ENCODE measurements at regions not wholly inside any gene's neighbourhood (a gene's known extent, or its start where the extent isn't known, plus 50 kb on each side); places are given as distances from the start of the nearest gene placed in this dataset.

DNA sequence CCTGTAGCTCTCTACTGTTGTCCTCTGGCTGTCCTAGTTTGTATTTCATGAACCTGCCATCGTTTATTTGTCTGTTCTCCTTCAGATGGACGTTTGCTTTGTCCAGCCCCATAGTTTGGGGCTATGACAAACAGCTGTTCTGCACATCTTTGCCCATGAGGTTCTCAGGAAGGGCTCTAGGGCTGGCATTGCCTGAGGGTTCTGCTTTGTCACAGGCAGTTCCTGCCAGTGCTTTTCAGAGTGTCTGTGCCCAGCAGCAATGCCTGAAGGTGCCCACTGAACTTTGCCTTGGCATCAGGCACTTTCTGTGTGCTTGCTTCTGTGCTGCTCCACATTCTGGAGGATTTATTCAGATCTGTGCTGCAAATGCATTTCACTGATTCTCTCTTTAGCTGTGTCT, 361.3 kb downstream of the TMEM121 start:
- Histone ChIP-seq H3K27ac (ENCODE audit: low read depth in 1 of 2, low read length in 2 of 2) (no peak overlapping the region), H3K9ac (ENCODE audit: low read depth in 1 of 2, low read length in 2 of 2) (no peak overlapping the region), H3K9me3 (ENCODE audit: control insufficient read depth in 4 of 4, low read length in 3 of 4) (no peaks in the 10 kb centered on the region), H3K36me3 (ENCODE audit: control insufficient read depth in 4 of 4, insufficient read depth in 3 of 4, low read depth in 1 of 4, low read length in 3 of 4) (no peaks in the 10 kb centered on the region), H3K27me3 (ENCODE audit: control insufficient read depth in 4 of 4, insufficient read depth in 4 of 4, low read length in 3 of 4) (no peaks in the 10 kb centered on the region), H3K4me3 (ENCODE audit: low read depth in 1 of 3, low read length in 3 of 3) (no peak overlapping the region), H3K4me1 (ENCODE audit: control insufficient read depth in 4 of 4, insufficient read depth in 4 of 4, low read length in 3 of 4) (no peaks in the 10 kb centered on the region)
- TF ChIP-seq EGR1 (IDR thresholded peaks at IDR 0.05; ENCODE audit: low read depth in 2 of 2) (no peak), FOXA1 (IDR thresholded peaks at IDR 0.05) (no peak), TAF1 (conservative IDR thresholded peaks at IDR 0.05) (no peak)
- TF ChIP-seq, protein P1, sequence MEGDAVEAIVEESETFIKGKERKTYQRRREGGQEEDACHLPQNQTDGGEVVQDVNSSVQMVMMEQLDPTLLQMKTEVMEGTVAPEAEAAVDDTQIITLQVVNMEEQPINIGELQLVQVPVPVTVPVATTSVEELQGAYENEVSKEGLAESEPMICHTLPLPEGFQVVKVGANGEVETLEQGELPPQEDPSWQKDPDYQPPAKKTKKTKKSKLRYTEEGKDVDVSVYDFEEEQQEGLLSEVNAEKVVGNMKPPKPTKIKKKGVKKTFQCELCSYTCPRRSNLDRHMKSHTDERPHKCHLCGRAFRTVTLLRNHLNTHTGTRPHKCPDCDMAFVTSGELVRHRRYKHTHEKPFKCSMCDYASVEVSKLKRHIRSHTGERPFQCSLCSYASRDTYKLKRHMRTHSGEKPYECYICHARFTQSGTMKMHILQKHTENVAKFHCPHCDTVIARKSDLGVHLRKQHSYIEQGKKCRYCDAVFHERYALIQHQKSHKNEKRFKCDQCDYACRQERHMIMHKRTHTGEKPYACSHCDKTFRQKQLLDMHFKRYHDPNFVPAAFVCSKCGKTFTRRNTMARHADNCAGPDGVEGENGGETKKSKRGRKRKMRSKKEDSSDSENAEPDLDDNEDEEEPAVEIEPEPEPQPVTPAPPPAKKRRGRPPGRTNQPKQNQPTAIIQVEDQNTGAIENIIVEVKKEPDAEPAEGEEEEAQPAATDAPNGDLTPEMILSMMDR (IDR thresholded peaks at IDR 0.05; ENCODE audit: low read depth, low read length, missing input control): no peak
- no peak for DNase-seq (ENCODE audit: low spot score)
- 19% methylated on average over 2 of the region's 2 CpGs for WGBS

DNA sequence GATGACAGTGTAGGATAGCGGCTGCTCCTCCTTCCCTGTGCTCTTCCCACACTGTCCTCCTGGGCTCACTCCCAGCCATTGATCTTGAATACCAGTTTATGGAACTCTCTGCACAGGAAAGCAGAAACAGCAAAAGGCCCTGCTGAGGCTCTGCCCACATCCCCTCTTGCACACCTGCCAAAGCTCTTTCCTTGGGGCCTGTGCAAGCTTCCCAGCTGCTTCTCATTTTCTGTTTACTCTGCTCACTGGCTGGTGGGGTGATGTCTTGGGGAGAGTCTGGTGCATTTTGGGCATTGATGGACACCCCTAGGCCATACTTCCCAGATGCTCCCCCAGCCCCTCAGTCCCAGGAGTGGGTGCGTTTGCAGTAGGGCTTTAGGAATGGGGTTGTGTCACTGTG, 361.8 kb downstream of the TMEM121 start:
- Histone ChIP-seq H3K9me3 (ENCODE audit: control insufficient read depth in 4 of 4, low read length in 3 of 4) (no peaks in the 10 kb centered on the region), H3K4me1 (ENCODE audit: control insufficient read depth in 4 of 4, insufficient read depth in 4 of 4, low read length in 3 of 4) (no peaks in the 10 kb centered on the region), H3K36me3 (ENCODE audit: control insufficient read depth in 4 of 4, insufficient read depth in 3 of 4, low read depth in 1 of 4, low read length in 3 of 4) (no peaks in the 10 kb centered on the region), H3K9ac (ENCODE audit: low read depth in 1 of 2, low read length in 2 of 2) (no peak overlapping the region), H3K27me3 (ENCODE audit: control insufficient read depth in 4 of 4, insufficient read depth in 4 of 4, low read length in 3 of 4) (no peaks in the 10 kb centered on the region), H3K27ac (ENCODE audit: low read depth in 1 of 2, low read length in 2 of 2) (no peak overlapping the region), H3K4me3 (ENCODE audit: low read depth in 1 of 3, low read length in 3 of 3) (no peak overlapping the region)
- TF ChIP-seq TAF1 (conservative IDR thresholded peaks at IDR 0.05): no peak
- no peak for TF ChIP-seq RAD21 (IDR thresholded peaks at IDR 0.05)
- TF ChIP-seq FOXA1 (IDR thresholded peaks at IDR 0.05): no peak
- DNase-seq (ENCODE audit: low spot score): no peak
- WGBS: 66% methylated on average over 2 of the region's 2 CpGs

DNA sequence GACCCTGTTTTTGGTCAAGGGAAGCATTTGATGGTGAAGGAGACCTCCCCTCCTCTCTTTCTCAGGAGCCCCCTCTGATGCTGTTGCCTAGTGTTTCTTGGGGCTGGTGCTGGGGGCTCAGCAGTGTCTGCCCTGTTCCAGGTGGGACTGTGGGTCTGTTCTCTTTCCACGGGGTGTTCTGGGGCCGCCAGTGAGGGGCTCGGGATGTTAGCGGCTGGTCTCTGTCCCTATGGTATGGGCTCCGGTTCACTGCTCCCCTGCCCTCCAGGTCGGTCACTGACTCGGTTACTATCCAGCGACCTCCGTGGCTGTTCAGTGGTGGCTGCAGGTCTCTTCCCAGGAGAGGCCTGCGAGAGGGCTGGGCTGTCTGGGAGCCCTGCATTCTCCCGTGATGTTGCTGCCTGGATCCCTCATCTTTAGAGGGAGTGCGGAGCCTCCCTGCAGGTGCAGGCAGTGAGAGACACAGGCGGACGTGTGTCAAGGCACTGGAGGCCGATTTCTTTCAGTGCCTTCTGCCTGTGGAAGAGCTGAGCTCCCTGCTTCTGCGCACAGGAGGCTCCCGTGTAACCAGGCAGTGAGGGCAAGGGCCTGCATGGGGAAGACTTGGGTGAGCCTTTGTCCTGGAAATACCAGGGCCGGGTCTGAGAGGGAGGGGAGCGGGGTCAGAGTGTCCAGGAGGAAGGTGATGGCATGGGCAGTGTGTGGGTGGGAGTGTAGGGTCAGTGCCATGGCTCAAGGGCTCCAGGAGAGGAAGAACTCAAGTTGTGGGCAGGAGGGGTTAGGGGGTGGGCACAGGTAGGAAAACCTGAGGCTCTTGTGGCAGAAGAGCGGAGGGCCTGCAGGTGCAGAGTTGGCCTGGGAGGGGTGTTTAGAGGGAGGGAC, 362.6 kb downstream of the TMEM121 start:
- WGBS: 72% methylated on average over 20 of the region's 20 CpGs
- Histone ChIP-seq H3K27ac (ENCODE audit: low read depth in 1 of 2, low read length in 2 of 2) (no peak overlapping the region), H3K9ac (ENCODE audit: low read depth in 1 of 2, low read length in 2 of 2) (no peak overlapping the region), H3K4me1 (ENCODE audit: control insufficient read depth in 4 of 4, insufficient read depth in 4 of 4, low read length in 3 of 4) (no peaks in the 10 kb centered on the region), H3K36me3 (ENCODE audit: control insufficient read depth in 4 of 4, insufficient read depth in 3 of 4, low read depth in 1 of 4, low read length in 3 of 4) (no peaks in the 10 kb centered on the region), H3K4me3 (ENCODE audit: low read depth in 1 of 3, low read length in 3 of 3) (no peak overlapping the region), H3K27me3 (ENCODE audit: control insufficient read depth in 4 of 4, insufficient read depth in 4 of 4, low read length in 3 of 4) (no peaks in the 10 kb centered on the region), H3K9me3 (ENCODE audit: control insufficient read depth in 4 of 4, low read length in 3 of 4) (no peaks in the 10 kb centered on the region)
- no peak for DNase-seq (ENCODE audit: low spot score)
- no peak for TF ChIP-seq FOXA1 (IDR thresholded peaks at IDR 0.05)
- TF ChIP-seq, protein P2, sequence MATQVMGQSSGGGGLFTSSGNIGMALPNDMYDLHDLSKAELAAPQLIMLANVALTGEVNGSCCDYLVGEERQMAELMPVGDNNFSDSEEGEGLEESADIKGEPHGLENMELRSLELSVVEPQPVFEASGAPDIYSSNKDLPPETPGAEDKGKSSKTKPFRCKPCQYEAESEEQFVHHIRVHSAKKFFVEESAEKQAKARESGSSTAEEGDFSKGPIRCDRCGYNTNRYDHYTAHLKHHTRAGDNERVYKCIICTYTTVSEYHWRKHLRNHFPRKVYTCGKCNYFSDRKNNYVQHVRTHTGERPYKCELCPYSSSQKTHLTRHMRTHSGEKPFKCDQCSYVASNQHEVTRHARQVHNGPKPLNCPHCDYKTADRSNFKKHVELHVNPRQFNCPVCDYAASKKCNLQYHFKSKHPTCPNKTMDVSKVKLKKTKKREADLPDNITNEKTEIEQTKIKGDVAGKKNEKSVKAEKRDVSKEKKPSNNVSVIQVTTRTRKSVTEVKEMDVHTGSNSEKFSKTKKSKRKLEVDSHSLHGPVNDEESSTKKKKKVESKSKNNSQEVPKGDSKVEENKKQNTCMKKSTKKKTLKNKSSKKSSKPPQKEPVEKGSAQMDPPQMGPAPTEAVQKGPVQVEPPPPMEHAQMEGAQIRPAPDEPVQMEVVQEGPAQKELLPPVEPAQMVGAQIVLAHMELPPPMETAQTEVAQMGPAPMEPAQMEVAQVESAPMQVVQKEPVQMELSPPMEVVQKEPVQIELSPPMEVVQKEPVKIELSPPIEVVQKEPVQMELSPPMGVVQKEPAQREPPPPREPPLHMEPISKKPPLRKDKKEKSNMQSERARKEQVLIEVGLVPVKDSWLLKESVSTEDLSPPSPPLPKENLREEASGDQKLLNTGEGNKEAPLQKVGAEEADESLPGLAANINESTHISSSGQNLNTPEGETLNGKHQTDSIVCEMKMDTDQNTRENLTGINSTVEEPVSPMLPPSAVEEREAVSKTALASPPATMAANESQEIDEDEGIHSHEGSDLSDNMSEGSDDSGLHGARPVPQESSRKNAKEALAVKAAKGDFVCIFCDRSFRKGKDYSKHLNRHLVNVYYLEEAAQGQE (IDR thresholded peaks at IDR 0.05): no peak
- TF ChIP-seq, protein P1 (IDR thresholded peaks at IDR 0.05; ENCODE audit: low read depth, low read length, missing input control): no peak
- TF ChIP-seq GABPA (IDR thresholded peaks at IDR 0.05 in 1 of 2, conservative IDR thresholded peaks at IDR 0.05 in 1 of 2): no peak
- no peak for TF ChIP-seq NR2F2 (IDR thresholded peaks at IDR 0.05)
- TF ChIP-seq, protein P3, sequence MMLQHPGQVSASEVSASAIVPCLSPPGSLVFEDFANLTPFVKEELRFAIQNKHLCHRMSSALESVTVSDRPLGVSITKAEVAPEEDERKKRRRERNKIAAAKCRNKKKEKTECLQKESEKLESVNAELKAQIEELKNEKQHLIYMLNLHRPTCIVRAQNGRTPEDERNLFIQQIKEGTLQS (IDR thresholded peaks at IDR 0.05): no peak
- TF ChIP-seq RXRA (IDR thresholded peaks at IDR 0.05): no peak
- TF ChIP-seq, protein P4, sequence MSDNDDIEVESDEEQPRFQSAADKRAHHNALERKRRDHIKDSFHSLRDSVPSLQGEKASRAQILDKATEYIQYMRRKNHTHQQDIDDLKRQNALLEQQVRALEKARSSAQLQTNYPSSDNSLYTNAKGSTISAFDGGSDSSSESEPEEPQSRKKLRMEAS (IDR thresholded peaks at IDR 0.05): no peak
- no peak for TF ChIP-seq FOXA2 (IDR thresholded peaks at IDR 0.05)
- TF ChIP-seq JUND (IDR thresholded peaks at IDR 0.05): no peak
- TF ChIP-seq HNF4A (conservative IDR thresholded peaks at IDR 0.05): no peak
- no peak for TF ChIP-seq EGR1 (IDR thresholded peaks at IDR 0.05; ENCODE audit: low read depth in 2 of 2)
- no peak for TF ChIP-seq SP1 (IDR thresholded peaks at IDR 0.05)
- no peak for TF ChIP-seq HNF4G (IDR thresholded peaks at IDR 0.05)
- no peak for TF ChIP-seq YY1 (IDR thresholded peaks at IDR 0.05)
- no peak for TF ChIP-seq RAD21 (IDR thresholded peaks at IDR 0.05)
- TF ChIP-seq TAF1 (conservative IDR thresholded peaks at IDR 0.05): no peak
